Esophagus mucosa (tissue), 1 donor: ENCODE measurements at regions not wholly inside any gene's neighbourhood (a gene's known extent, or its start where the extent isn't known, plus 50 kb on each side); places are given as distances from the start of the nearest gene placed in this dataset.
"Not testable (repeated sequence)": the region's sequence is repeated elsewhere in the genome, so short reads cannot be mapped to it uniquely, and the experiment has no call there.

Experiments
- ATAC-seq: fragments of 200-7000 bp; cut with Tn5 transposase; one replicate; pipeline ENCODE4 v1.9.1; 2020
- donor health status: DM: yes; HTN: yes; CAD: no.

- no peak for ATAC-seq
These were observed 110.0 kb upstream of the JCAD start for GRCh38 chr10:30169342-30169741.

GRCh38 chr10:30166929-30167328 lies 107.5 kb upstream of the JCAD start:
- no peak for ATAC-seq

DNA sequence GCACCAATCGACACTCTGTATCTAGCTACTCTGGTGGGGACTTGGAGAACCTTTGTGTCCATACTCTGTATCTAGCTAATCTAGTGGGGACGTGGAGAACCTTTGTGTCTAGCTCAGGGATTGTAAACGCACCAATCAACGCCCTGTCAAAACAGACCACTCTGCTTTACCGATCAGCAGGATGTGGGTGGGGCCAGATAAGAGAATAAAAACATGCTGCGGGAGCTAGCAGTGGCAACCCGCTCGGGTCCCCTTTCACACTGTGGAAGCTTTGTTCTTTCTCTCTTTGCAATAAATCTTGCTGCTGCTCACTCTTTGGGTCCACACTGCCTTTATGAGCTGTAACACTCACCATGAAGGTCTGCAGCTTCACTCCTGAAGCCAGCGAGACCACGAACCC lies 104.0 kb upstream of the JCAD start:
- ATAC-seq = not testable (repeated sequence)

DNA sequence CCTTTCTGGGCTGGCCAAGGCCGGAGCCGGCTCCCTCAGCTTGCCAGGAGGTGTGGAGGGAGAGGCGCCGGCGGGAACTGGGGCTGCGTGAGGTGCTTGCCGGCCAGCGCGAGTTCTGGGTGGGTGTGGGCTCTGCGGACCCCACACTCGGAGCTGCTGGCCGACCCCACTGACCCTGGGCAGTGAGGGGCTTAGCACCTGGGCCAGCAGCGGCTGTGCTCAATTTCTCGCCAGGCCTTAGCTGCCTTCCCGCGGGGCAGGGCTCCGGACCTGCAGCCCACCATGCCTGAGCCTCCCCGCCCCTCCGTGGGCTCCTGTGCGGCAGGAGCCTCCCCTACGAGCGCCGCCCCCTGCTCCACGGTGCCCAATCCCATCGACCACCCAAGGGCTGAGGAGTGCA lies 103.4 kb upstream of the JCAD start:
- ATAC-seq = not testable (repeated sequence)

- ATAC-seq = no peak
These were observed 101.0 kb upstream of the JCAD start for GRCh38 chr10:30160271-30160982.

DNA sequence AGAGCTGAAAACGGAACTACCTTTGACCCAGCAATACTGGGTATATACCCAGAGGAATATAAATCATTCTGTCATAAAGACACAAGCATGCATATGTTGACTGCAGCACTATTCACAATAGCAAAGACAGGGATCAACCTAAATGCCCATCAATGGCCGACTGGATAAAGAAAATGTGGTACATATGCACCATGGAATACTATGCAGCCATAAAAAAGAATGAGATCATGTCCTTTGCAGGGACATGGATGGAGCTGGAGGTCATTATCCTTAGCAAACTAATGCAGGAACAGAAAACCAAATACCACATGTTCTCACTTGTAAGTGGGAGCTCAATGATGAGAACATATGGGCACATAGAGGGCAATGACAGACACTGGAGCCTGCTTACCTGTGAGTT lies 100.2 kb upstream of the JCAD start:
- not testable (repeated sequence) for ATAC-seq

GRCh38 chr10:30158325-30158960 lies 99.1 kb upstream of the JCAD start:
- ATAC-seq = no peak

DNA sequence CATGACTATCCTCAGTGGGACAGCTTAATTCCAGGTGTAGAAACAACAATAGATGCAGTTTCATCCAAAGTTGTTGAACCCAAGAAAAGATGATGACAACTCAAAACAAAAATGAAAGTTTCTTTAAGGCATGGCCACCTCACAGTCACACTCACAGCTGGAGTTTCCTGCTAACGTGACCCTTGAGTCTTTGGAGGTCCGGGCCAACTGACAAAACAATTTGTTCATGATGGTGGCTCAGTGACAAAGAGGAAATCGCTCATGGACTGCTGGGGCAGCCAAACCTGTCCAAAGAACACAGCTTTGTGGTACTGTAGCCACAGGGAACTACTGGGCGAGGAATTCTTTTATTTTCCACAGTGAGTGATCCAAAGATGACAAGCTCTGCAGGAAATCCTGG lies 96.0 kb upstream of the JCAD start:
- ATAC-seq = no peak

GRCh38 chr10:30154561-30154960 lies 95.2 kb upstream of the JCAD start:
- ATAC-seq = no peak

GRCh38 chr10:30154126-30154525 lies 94.7 kb upstream of the JCAD start:
- ATAC-seq = no peak

GRCh38 chr10:30151581-30152389 lies 92.4 kb upstream of the JCAD start:
- peak; percentile 57 for ATAC-seq

GRCh38 chr10:30141423-30141822 lies 82.0 kb upstream of the JCAD start:
- no peak for ATAC-seq

GRCh38 chr10:30134171-30134945 lies 75.0 kb upstream of the JCAD start:
- no peak for ATAC-seq

DNA sequence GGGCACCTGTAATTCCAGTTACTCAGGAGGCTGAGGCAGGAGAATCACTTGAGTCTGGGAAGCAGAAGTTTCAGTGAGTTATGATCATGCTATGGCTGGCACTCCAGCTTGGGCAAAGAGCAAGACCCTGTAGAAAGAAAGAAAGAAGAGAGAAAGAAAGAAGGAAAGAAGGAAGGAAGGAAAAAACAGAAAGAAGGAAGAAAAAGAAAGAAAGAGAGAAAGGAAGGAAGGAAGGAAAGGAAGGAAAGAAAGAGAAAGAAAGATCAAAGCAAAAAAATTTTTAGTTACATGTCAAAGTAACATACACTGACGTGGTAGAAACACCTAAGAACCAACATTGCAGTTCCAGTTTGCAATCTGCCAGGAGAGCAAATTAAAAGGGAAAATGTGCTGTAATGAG lies 73.8 kb upstream of the JCAD start:
- no peak for ATAC-seq

GRCh38 chr10:30131369-30131768 lies 72.0 kb upstream of the JCAD start:
- not testable (repeated sequence) for ATAC-seq

DNA sequence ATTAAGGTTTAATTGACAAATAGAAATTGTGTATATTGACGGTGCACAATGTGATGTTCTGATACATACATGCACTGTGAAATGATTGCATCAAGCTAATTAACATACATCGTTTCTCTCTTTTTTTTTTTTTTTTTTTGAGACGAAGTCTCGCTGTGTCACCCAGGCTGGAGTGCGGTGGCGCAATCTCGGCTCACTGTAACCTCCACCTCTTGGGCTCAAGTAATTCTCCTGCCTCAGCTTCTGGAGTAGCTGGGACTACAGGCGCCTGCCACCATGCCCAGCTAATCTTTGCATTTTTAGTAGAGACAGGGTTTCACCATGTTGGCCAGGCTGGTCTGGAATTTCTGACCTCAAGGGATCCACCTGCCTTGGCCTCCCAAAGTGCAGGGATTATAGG lies 69.9 kb upstream of the JCAD start:
- not testable (repeated sequence) for ATAC-seq

DNA sequence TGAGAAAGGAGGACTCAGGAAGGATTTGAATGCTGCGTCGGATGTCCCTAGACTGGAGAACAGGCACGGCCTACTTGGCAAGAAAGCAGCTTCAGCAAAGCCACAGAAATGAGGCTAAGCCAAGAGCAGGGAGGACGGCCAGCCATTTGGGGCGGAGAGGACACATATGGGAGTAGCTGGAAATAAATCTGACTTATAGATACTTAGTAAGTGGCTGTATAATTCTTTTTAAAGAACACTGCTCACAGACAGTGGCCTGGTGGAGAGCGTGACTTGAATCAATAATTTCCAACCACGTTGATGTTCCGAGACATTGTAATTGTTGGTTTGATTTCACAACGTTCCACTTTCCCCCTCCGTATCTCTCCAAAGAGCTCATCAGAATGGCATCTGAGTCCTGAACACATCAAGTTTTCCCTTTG lies 67.7 kb upstream of the JCAD start:
- no peak for ATAC-seq

DNA sequence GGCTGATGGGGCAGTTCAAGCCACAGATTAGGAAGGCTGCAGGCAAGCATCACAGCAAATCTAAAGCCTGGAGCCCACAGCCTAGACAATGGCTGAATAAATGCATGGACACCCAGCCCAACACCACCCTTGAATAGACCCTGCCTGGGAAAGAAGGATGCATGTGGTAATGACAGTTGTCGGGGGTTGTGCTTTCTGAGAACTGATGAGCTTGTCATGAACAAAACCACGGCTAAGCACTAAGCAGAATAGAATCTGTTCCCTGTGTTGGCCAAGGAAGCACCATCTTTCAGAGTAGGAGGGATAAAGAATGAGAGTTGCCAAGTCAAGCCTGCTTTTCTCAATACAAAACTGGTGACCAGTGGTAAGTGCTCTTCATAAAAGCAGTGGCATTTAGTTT lies 66.1 kb upstream of the JCAD start:
- no peak for ATAC-seq

- no peak for ATAC-seq
These were observed 65.3 kb upstream of the JCAD start for GRCh38 chr10:30124704-30125103.

DNA sequence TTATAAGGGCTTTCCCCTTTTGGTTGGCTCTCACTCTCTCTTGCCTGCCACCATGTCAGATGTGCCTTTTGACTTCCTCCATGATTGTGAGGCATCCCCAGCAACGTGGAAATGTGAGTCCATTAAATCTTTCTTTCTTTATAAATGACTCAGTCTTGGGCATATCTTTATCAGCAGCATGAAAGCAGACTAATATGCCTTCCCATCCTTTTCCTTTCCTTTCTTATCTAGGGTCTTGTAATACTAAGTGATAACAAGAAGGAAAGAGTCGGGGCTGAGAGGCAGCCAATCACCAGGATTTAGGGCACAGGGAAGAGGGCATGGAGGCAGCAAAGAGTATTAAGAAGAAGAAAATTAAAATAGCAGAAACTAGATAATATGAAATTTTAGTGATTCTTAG lies 62.0 kb upstream of the JCAD start:
- no peak for ATAC-seq

- ATAC-seq = no peak
These were observed 59.2 kb upstream of the JCAD start for GRCh38 chr10:30118590-30118989.

DNA sequence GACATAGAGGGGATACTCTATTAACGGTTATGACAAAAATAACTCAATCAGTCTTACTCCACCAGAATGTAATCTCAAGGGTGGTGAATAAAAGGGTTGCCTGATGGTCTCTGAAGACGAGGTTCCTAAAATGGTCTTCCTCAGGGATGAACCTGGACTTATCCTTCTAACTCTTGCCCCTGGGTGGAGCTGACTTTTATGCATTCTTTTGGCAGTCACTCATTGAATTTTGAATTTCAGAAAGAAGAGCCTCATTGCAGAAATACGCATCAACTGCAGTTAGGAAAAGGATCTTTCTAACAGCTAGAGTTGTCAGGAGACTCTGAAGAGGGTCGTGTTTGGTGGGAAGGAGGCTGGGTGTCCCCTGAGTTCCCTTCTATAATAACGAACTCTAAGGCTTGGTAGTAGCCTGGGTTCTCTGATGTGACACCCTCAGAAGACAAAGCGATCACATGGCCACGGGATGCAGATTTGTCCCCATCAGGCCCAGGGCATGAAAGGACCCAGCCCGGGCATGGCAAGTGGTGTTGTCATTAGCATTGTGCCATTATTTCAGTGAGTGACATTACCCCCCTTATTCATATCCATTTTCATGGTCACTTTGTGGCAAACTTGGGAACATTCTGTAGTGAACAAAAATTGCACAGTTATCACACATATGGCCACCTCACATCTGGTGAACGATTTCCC lies 58.6 kb upstream of the JCAD start:
- ATAC-seq = no peak
